ENCODE measurements at regions not wholly inside any gene's neighbourhood (a gene's known extent, or its start where the extent isn't known, plus 50 kb on each side); places are given as distances from the start of the nearest gene placed in this dataset.
A peak's percentile ranks its signal among the peaks of the same experiment; 100 is the strongest.

DNA sequence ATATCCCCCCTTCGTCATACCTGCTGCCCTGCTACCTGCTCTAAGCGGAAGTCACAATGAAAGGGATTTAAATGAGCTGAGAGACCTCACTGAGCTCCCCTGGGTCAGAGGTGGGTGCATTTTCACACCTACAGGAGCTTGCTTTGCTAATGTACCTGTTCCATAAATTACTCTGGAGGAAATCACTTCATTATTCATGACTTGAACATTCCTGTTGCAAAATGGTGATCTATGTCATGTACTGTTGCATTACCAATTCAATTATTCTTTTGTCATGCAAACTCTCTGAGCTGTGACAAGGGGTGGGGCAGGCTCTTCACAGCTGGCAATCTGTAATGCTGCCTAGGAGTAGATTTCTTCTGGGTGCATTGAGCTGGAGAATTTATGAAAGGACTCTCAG lies 761.3 kb downstream of the TSN start (continued):
- TF ChIP-seq CHD1 (IDR thresholded peaks at IDR 0.05; ENCODE audit: low read depth, low read length) (no peak), EP300 (IDR thresholded peaks at IDR 0.05; ENCODE audit: borderline replicate concordance in 1 of 2, low read depth in 2 of 2, low read length in 2 of 2) (peak in 1 of 2 experiments; percentile 81; a peak in 1 of 3 replicates), SIRT6 (IDR thresholded peaks at IDR 0.05; ENCODE audit: low read length) (no peak), SP4 (IDR thresholded peaks at IDR 0.05; ENCODE audit: low read length) (no peak), KDM5A (IDR thresholded peaks at IDR 0.05; ENCODE audit: low read length) (no peak), POU5F1 (IDR thresholded peaks at IDR 0.05; ENCODE audit: low read depth, low read length) (peak; percentile 98), TEAD4 (IDR thresholded peaks at IDR 0.05; ENCODE audit: low read depth, low read length) (peak; percentile 60), CBX5 (IDR thresholded peaks at IDR 0.05; ENCODE audit: low read depth, low read length) (no peak), FOSL1 (IDR thresholded peaks at IDR 0.05; ENCODE audit: insufficient read depth, low read depth, low read length) (no peak), CREB1 (IDR thresholded peaks at IDR 0.05) (no peak), CHD2 (IDR thresholded peaks at IDR 0.05; ENCODE audit: low read length) (no peak), SIN3A (conservative IDR thresholded peaks at IDR 0.05 in 1 of 2, IDR thresholded peaks at IDR 0.05 in 1 of 2; ENCODE audit: low read depth in 1 of 2, low read length in 2 of 2) (0 out of 4 replicates have a peak, but pooled peaks have one; percentile 29 to 58), ASH2L (IDR thresholded peaks at IDR 0.05; ENCODE audit: low read length) (no peak), CEBPB (IDR thresholded peaks at IDR 0.05; ENCODE audit: low read depth, low read length) (peak; percentile 52), POLR2A (IDR thresholded peaks at IDR 0.05; ENCODE audit: control extremely low read depth in 1 of 2, low read depth in 2 of 2, low read length in 2 of 2) (no peak)
- TF ChIP-seq, protein P1, sequence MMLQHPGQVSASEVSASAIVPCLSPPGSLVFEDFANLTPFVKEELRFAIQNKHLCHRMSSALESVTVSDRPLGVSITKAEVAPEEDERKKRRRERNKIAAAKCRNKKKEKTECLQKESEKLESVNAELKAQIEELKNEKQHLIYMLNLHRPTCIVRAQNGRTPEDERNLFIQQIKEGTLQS (IDR thresholded peaks at IDR 0.05; ENCODE audit: insufficient read depth, low read depth, low read length), result no peak
